ENCODE measurements at regions not wholly inside any gene's neighbourhood (a gene's known extent, or its start where the extent isn't known, plus 50 kb on each side); places are given as distances from the start of the nearest gene placed in this dataset.

DNA sequence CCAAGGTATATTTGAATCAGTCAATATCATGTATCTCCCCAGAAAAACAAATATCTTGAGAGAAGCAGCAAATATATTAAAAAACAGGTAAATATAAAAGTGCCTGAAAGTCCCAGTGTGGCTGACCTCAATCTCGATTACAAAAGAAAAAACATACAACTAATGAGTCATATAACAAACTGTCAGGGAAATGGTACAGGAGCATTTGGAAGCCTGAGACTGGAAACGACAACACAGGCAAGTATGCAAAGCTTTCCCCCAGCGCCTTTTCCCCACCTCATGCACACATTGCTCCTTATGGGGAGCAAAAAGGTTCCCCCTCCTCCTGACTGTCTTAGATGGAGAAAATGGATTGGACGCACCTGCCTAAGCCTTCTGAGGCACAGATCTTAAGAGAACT is 230.7 kb downstream of the TMX3 start:
- TF ChIP-seq, protein P1, sequence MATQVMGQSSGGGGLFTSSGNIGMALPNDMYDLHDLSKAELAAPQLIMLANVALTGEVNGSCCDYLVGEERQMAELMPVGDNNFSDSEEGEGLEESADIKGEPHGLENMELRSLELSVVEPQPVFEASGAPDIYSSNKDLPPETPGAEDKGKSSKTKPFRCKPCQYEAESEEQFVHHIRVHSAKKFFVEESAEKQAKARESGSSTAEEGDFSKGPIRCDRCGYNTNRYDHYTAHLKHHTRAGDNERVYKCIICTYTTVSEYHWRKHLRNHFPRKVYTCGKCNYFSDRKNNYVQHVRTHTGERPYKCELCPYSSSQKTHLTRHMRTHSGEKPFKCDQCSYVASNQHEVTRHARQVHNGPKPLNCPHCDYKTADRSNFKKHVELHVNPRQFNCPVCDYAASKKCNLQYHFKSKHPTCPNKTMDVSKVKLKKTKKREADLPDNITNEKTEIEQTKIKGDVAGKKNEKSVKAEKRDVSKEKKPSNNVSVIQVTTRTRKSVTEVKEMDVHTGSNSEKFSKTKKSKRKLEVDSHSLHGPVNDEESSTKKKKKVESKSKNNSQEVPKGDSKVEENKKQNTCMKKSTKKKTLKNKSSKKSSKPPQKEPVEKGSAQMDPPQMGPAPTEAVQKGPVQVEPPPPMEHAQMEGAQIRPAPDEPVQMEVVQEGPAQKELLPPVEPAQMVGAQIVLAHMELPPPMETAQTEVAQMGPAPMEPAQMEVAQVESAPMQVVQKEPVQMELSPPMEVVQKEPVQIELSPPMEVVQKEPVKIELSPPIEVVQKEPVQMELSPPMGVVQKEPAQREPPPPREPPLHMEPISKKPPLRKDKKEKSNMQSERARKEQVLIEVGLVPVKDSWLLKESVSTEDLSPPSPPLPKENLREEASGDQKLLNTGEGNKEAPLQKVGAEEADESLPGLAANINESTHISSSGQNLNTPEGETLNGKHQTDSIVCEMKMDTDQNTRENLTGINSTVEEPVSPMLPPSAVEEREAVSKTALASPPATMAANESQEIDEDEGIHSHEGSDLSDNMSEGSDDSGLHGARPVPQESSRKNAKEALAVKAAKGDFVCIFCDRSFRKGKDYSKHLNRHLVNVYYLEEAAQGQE (IDR thresholded peaks at IDR 0.05; ENCODE audit: low read depth), result no peak
- TF ChIP-seq TAF1 (IDR thresholded peaks at IDR 0.05; ENCODE audit: low read depth) (no peak), NFIC (IDR thresholded peaks at IDR 0.05) (no peak), EP300 (IDR thresholded peaks at IDR 0.05; ENCODE audit: borderline replicate concordance) (no peak)

DNA sequence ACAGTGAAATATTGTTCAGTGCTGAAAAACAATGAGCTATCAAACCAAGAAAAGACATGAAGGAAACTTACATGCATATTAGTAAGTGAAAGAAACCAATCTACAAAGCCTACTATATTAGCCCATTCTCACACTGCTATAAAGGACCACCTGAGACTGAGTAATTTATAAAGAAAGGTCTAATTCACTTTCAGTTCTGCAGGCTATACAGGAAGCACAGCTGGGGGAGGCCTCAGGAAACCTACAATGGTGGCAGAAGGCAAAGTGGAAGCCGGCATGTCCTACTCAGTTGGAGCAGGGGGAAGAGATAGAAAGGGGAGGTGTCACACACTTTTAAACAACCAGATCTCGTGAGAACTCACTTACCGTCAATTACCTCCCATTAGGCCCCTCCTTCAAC is 232.1 kb downstream of the TMX3 start:
- TF ChIP-seq, protein P2, sequence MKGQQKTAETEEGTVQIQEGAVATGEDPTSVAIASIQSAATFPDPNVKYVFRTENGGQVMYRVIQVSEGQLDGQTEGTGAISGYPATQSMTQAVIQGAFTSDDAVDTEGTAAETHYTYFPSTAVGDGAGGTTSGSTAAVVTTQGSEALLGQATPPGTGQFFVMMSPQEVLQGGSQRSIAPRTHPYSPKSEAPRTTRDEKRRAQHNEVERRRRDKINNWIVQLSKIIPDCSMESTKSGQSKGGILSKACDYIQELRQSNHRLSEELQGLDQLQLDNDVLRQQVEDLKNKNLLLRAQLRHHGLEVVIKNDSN (IDR thresholded peaks at IDR 0.05), result no peak
- no peak for TF ChIP-seq CEBPB (IDR thresholded peaks at IDR 0.05)
- TF ChIP-seq, protein P3, sequence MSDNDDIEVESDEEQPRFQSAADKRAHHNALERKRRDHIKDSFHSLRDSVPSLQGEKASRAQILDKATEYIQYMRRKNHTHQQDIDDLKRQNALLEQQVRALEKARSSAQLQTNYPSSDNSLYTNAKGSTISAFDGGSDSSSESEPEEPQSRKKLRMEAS (IDR thresholded peaks at IDR 0.05), result no peak
- TF ChIP-seq TEAD4 (IDR thresholded peaks at IDR 0.05), result no peak
- no peak for TF ChIP-seq EGR1 (IDR thresholded peaks at IDR 0.05)
- TF ChIP-seq TAF1 (IDR thresholded peaks at IDR 0.05; ENCODE audit: low read depth), result no peak
- no peak for TF ChIP-seq RAD21 (IDR thresholded peaks at IDR 0.05; ENCODE audit: low read depth)
- no peak for TF ChIP-seq NFIC (IDR thresholded peaks at IDR 0.05)
- TF ChIP-seq, protein P1 (IDR thresholded peaks at IDR 0.05; ENCODE audit: low read depth), result no peak
- no peak for TF ChIP-seq YY1 (IDR thresholded peaks at IDR 0.05; ENCODE audit: low read depth)
- no peak for TF ChIP-seq CREB1 (IDR thresholded peaks at IDR 0.05; ENCODE audit: low read depth)
- no peak for TF ChIP-seq TCF12 (IDR thresholded peaks at IDR 0.05; ENCODE audit: low read depth)
- no peak for TF ChIP-seq ZBTB7A (IDR thresholded peaks at IDR 0.05; ENCODE audit: low read depth)
- no peak for TF ChIP-seq FOXM1 (IDR thresholded peaks at IDR 0.05; ENCODE audit: borderline replicate concordance, low read depth)
- no peak for TF ChIP-seq EP300 (IDR thresholded peaks at IDR 0.05; ENCODE audit: borderline replicate concordance)

- no peak for TF ChIP-seq ZBTB7A (IDR thresholded peaks at IDR 0.05; ENCODE audit: low read depth)
- TF ChIP-seq RAD21 (IDR thresholded peaks at IDR 0.05; ENCODE audit: low read depth), result no peak
- TF ChIP-seq, protein P3 (IDR thresholded peaks at IDR 0.05), result no peak
- no peak for TF ChIP-seq CEBPB (IDR thresholded peaks at IDR 0.05)
- no peak for TF ChIP-seq EP300 (IDR thresholded peaks at IDR 0.05; ENCODE audit: borderline replicate concordance)
- TF ChIP-seq TEAD4 (IDR thresholded peaks at IDR 0.05), result no peak
- TF ChIP-seq TCF12 (IDR thresholded peaks at IDR 0.05; ENCODE audit: low read depth), result no peak
- no peak for TF ChIP-seq TAF1 (IDR thresholded peaks at IDR 0.05; ENCODE audit: low read depth)
These were observed 234.7 kb downstream of the TMX3 start for GRCh38 chr18:68480196-68480595.

- TF ChIP-seq RAD21 (IDR thresholded peaks at IDR 0.05; ENCODE audit: low read depth) (no peak), YY1 (IDR thresholded peaks at IDR 0.05; ENCODE audit: low read depth) (no peak), TEAD4 (IDR thresholded peaks at IDR 0.05) (no peak), CEBPB (IDR thresholded peaks at IDR 0.05) (no peak), TCF12 (IDR thresholded peaks at IDR 0.05; ENCODE audit: low read depth) (no peak), ZBTB7A (IDR thresholded peaks at IDR 0.05; ENCODE audit: low read depth) (no peak), TAF1 (IDR thresholded peaks at IDR 0.05; ENCODE audit: low read depth) (no peak), CREB1 (IDR thresholded peaks at IDR 0.05; ENCODE audit: low read depth) (no peak), NFIC (IDR thresholded peaks at IDR 0.05) (no peak), FOXM1 (IDR thresholded peaks at IDR 0.05; ENCODE audit: borderline replicate concordance, low read depth) (no peak)
- TF ChIP-seq, protein P1 (IDR thresholded peaks at IDR 0.05; ENCODE audit: low read depth), result no peak
- TF ChIP-seq, protein P3 (IDR thresholded peaks at IDR 0.05), result no peak
These were observed 236.7 kb downstream of the TMX3 start for GRCh38 chr18:68478246-68478645.

- TF ChIP-seq NFIC (IDR thresholded peaks at IDR 0.05), result no peak
- TF ChIP-seq ZBTB7A (IDR thresholded peaks at IDR 0.05; ENCODE audit: low read depth), result no peak
- TF ChIP-seq CREB1 (IDR thresholded peaks at IDR 0.05; ENCODE audit: low read depth), result no peak
- no peak for TF ChIP-seq TAF1 (IDR thresholded peaks at IDR 0.05; ENCODE audit: low read depth)
- TF ChIP-seq, protein P1 (IDR thresholded peaks at IDR 0.05; ENCODE audit: low read depth), result no peak
- no peak for TF ChIP-seq FOXM1 (IDR thresholded peaks at IDR 0.05; ENCODE audit: borderline replicate concordance, low read depth)
- TF ChIP-seq, protein P3 (IDR thresholded peaks at IDR 0.05), result no peak
- TF ChIP-seq CEBPB (IDR thresholded peaks at IDR 0.05), result no peak
- no peak for TF ChIP-seq TCF12 (IDR thresholded peaks at IDR 0.05; ENCODE audit: low read depth)
- TF ChIP-seq YY1 (IDR thresholded peaks at IDR 0.05; ENCODE audit: low read depth), result no peak
- no peak for TF ChIP-seq EGR1 (IDR thresholded peaks at IDR 0.05)
- TF ChIP-seq, protein P2 (IDR thresholded peaks at IDR 0.05), result no peak
- TF ChIP-seq EP300 (IDR thresholded peaks at IDR 0.05; ENCODE audit: borderline replicate concordance), result no peak
These were observed 239.0 kb downstream of the TMX3 start for GRCh38 chr18:68475883-68476282.

All from Ishikawa (cell line).